Spleen (tissue), 7 donors: ENCODE measurements at regions not wholly inside any gene's neighbourhood (a gene's known extent, or its start where the extent isn't known, plus 50 kb on each side); places are given as distances from the start of the nearest gene placed in this dataset.

Source experiments
- POLR2AphosphoS5 ChIP-seq, 3 donors: sonication (generic); formaldehyde crosslinking; IDR thresholded peaks; one replicate each; pipeline ENCODE4 v1.5.1; 2017; ENCODE audit warnings: antibody characterized with exemption in 3 of 3
- TF ChIP-seq, protein P1 (sequence below), 11 experiments: fragments of 200-600 bp in 7 of 11; fragments of 450-650 bp in 4 of 11; sonication (generic) in 4 of 11; IDR thresholded peaks in 8 of 11; conservative IDR thresholded peaks in 3 of 11; 1 replicate in 7 of 11; 2 replicates in 4 of 11; pipeline versions ENCODE4 v1.4.0 to v1.8.0; 2016 to 2021; ENCODE audit warnings: antibody characterized with exemption in 11 of 11, inconsistent platforms in 4 of 11, mild to moderate bottlenecking in 1 of 11
- donor health status: DM: no; HTN: no; CAD: no; lungs with moderate emphysema.
- donor health status: DM: no; HTN: no; CAD: no.
- donor health status: DM: no; HTN: no; CAD: no.

DNA sequence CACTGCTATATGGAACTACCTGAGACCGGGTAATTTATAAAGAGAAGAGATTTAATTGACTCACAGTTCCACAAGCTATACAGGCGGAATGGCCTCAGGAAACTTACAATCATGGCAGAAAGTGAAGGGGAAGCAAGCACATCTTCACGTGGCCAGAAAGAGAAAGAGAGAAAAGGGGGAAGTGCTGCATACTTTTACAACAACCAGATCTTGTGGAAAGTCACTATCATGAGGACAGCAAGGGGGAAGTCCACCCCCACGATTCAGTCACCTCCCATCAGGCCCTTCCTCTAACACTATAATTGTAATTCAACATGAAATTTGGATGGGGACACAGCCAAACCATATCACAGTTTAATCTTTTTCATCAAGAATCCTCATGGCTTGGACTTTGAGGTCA, 339.2 kb upstream of the AJAP1 start:
- TF ChIP-seq, protein P1, sequence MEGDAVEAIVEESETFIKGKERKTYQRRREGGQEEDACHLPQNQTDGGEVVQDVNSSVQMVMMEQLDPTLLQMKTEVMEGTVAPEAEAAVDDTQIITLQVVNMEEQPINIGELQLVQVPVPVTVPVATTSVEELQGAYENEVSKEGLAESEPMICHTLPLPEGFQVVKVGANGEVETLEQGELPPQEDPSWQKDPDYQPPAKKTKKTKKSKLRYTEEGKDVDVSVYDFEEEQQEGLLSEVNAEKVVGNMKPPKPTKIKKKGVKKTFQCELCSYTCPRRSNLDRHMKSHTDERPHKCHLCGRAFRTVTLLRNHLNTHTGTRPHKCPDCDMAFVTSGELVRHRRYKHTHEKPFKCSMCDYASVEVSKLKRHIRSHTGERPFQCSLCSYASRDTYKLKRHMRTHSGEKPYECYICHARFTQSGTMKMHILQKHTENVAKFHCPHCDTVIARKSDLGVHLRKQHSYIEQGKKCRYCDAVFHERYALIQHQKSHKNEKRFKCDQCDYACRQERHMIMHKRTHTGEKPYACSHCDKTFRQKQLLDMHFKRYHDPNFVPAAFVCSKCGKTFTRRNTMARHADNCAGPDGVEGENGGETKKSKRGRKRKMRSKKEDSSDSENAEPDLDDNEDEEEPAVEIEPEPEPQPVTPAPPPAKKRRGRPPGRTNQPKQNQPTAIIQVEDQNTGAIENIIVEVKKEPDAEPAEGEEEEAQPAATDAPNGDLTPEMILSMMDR (IDR thresholded peaks at IDR 0.05 in 8 of 11, conservative IDR thresholded peaks at IDR 0.05 in 3 of 11) = no peak
- TF ChIP-seq POLR2AphosphoS5 (IDR thresholded peaks at IDR 0.05) = no peak
